H9 (cell line): ENCODE measurements at regions not wholly inside any gene's neighbourhood (a gene's known extent, or its start where the extent isn't known, plus 50 kb on each side); places are given as distances from the start of the nearest gene placed in this dataset.

ENCODE experiments used
- DNase-seq: peaks from one replicate; pipeline ENCODE4 v3.0.0-alpha.2; 2017
- H2AFZ ChIP-seq: one replicate; pipeline ENCODE4 v1.6.1; 2013; ENCODE audit warnings: mild to moderate bottlenecking, low read length, control low read depth, moderate library complexity
- H2AK5ac ChIP-seq: 2 replicates; pipeline ENCODE4 v1.6.1; 2013; ENCODE audit warnings: low read length, control low read depth, mixed read lengths; ENCODE audit not compliant: insufficient read length
- H2BK120ac ChIP-seq: one replicate; pipeline ENCODE4 v1.6.1; 2013; ENCODE audit warnings: low read depth, mild to moderate bottlenecking, low read length, control low read depth, inconsistent platforms; ENCODE audit not compliant: poor library complexity, severe bottlenecking
- H2BK12ac ChIP-seq: 2 replicates; pipeline ENCODE4 v1.6.1; 2013; ENCODE audit warnings: low read length, control low read depth, mixed read lengths, low read depth; ENCODE audit not compliant: insufficient read length
- H2BK15ac ChIP-seq: 2 replicates; pipeline ENCODE4 v1.6.1; 2013; ENCODE audit warnings: low read depth, low read length, control low read depth
- H2BK20ac ChIP-seq: one replicate; pipeline ENCODE4 v1.6.1; 2013; ENCODE audit warnings: low read depth, mild to moderate bottlenecking, low read length, control low read depth, inconsistent platforms; ENCODE audit not compliant: poor library complexity, severe bottlenecking
- H2BK5ac ChIP-seq: 2 replicates; pipeline ENCODE4 v1.6.1; 2013; ENCODE audit warnings: low read length, control low read depth, mixed read lengths; ENCODE audit not compliant: insufficient read length
- H3K14ac ChIP-seq: 2 replicates; pipeline ENCODE4 v1.6.1; 2013; ENCODE audit warnings: low read length, control low read depth; ENCODE audit not compliant: insufficient read depth
- H3K18ac ChIP-seq: 2 replicates; pipeline ENCODE4 v1.6.1; 2013; ENCODE audit warnings: low read depth, mild to moderate bottlenecking, mixed read lengths, low read length, control low read depth; ENCODE audit not compliant: insufficient read length
- H3K23ac ChIP-seq: 2 replicates; pipeline ENCODE4 v1.6.1; 2013; ENCODE audit warnings: low read length, control low read depth, mixed read lengths, low read depth; ENCODE audit not compliant: insufficient read length
- H3K23me2 ChIP-seq: 2 replicates; pipeline ENCODE4 v1.6.1; 2013; ENCODE audit warnings: low read depth, mild to moderate bottlenecking, mixed read lengths, low read length, control low read depth; ENCODE audit not compliant: insufficient read length, poor library complexity, severe bottlenecking
- H3K27ac ChIP-seq: 2 replicates; pipeline ENCODE4 v1.5.1; 2013; ENCODE audit warnings: low read length, control low read depth, mixed read lengths, low read depth; ENCODE audit not compliant: insufficient read length
- H3K27me3 ChIP-seq: 2 replicates; pipeline ENCODE4 v1.6.1; 2013; ENCODE audit warnings: low read length, control low read depth, inconsistent platforms; ENCODE audit not compliant: insufficient read depth
- H3K4ac ChIP-seq: 2 replicates; pipeline ENCODE4 v1.6.1; 2013; ENCODE audit warnings: low read depth, mild to moderate bottlenecking, control low read depth, inconsistent platforms, low read length, moderate library complexity
- H3K4me1 ChIP-seq: 2 replicates; pipeline ENCODE4 v1.6.1; 2013; ENCODE audit warnings: low read length, control low read depth, inconsistent platforms; ENCODE audit not compliant: insufficient read depth
- H3K4me2 ChIP-seq: 2 replicates; pipeline ENCODE4 v1.6.1; 2013; ENCODE audit warnings: low read length, control low read depth, mixed read lengths; ENCODE audit not compliant: insufficient read length, insufficient read depth
- H3K56ac ChIP-seq: 2 replicates; pipeline ENCODE4 v1.6.1; 2013; ENCODE audit warnings: low read depth, mild to moderate bottlenecking, mixed read lengths, low read length, control low read depth; ENCODE audit not compliant: insufficient read length
- H3K79me1 ChIP-seq: 2 replicates; pipeline ENCODE4 v1.6.1; 2013; ENCODE audit warnings: low read depth, mild to moderate bottlenecking, moderate library complexity, low read length, control low read depth, inconsistent platforms; ENCODE audit not compliant: insufficient read depth, poor library complexity, severe bottlenecking
- H3K79me2 ChIP-seq: 2 replicates; pipeline ENCODE4 v1.6.1; 2013; ENCODE audit warnings: low read length, control low read depth, inconsistent platforms; ENCODE audit not compliant: insufficient read depth
- H3K9ac ChIP-seq: 2 replicates; pipeline ENCODE4 v1.6.1; 2013; ENCODE audit warnings: low read length, control low read depth, mixed read lengths; ENCODE audit not compliant: insufficient read length; ENCODE audit errors: extremely low read depth
- H3K9me3 ChIP-seq: one replicate; pipeline ENCODE4 v1.6.1; 2013; ENCODE audit warnings: low read depth, low read length, inconsistent platforms; ENCODE audit not compliant: control insufficient read depth
- H3T11ph ChIP-seq: one replicate; pipeline ENCODE4 v1.6.1; 2013; ENCODE audit warnings: mild to moderate bottlenecking, low read length, control low read depth, inconsistent platforms
- H4K20me1 ChIP-seq: one replicate; pipeline ENCODE4 v1.6.1; 2013; ENCODE audit not compliant: control insufficient read depth, insufficient read length, insufficient read depth
- H4K5ac ChIP-seq: 2 replicates; pipeline ENCODE4 v1.6.1; 2013; ENCODE audit warnings: low read depth, mild to moderate bottlenecking, mixed read lengths, low read length, control low read depth; ENCODE audit not compliant: insufficient read length
- H4K8ac ChIP-seq: replicated peaks from 2 replicates; pipeline ENCODE4 v1.6.1; 2013; ENCODE audit warnings: low read length, control low read depth, mixed read lengths, low read depth; ENCODE audit not compliant: insufficient read length
- H4K91ac ChIP-seq: 2 replicates; pipeline ENCODE4 v1.6.1; 2013; ENCODE audit warnings: low read depth, mild to moderate bottlenecking, moderate library complexity, mixed read lengths, low read length, control low read depth; ENCODE audit not compliant: insufficient read length
- H3K27ac Mint-ChIP-seq, 3 experiments: 2 replicates in 2 of 3; 3 replicates in 1 of 3; pipeline ENCODE4 v1.8.0; 2020 to 2021; ENCODE audit warnings: mixed read lengths in 3 of 3, mild to moderate bottlenecking in 1 of 3, moderate library complexity in 1 of 3
- H3K27me3 Mint-ChIP-seq: 2 replicates; pipeline ENCODE4 v1.8.0; 2021; ENCODE audit warnings: low read depth, mild to moderate bottlenecking, moderate library complexity, mixed read lengths
- H3K36me3 Mint-ChIP-seq, 3 experiments: 2 replicates in 2 of 3; 3 replicates in 1 of 3; pipeline ENCODE4 v1.8.0; 2020 to 2021; ENCODE audit warnings: low read depth in 3 of 3, mixed read lengths in 3 of 3; ENCODE audit not compliant: insufficient read depth in 1 of 3
- H3K4me1 Mint-ChIP-seq, 2 experiments: 2 replicates each; pipeline ENCODE4 v1.8.0; 2020; ENCODE audit warnings: mixed read lengths in 2 of 2
- H3K4me3 Mint-ChIP-seq, 2 experiments: 2 replicates in 1 of 2; 3 replicates in 1 of 2; pipeline ENCODE4 v1.8.0; 2020 to 2021; ENCODE audit warnings: mild to moderate bottlenecking in 2 of 2, mixed read lengths in 2 of 2, moderate library complexity in 1 of 2
- H3K9me3 Mint-ChIP-seq, 2 experiments: 2 replicates in 1 of 2; 3 replicates in 1 of 2; pipeline ENCODE4 v1.8.0; 2020; ENCODE audit warnings: mild to moderate bottlenecking in 2 of 2, mixed read lengths in 2 of 2, moderate library complexity in 1 of 2
- CTCF ChIP-seq: fragments of 200-600 bp; sonication (generic); conservative IDR thresholded peaks from 3 replicates; pipeline ENCODE4 v1.8.0; 2021; ENCODE audit warnings: antibody characterized with exemption, mild to moderate bottlenecking
- WGBS: extraction: QIAGEN DNeasy Blood & Tissue Kit; methylation state at CpG from one replicate; pipeline ENCODE4 v1.1.7; 2013; ENCODE audit warnings: missing lambda C conversion rate, low lambda C conversion rate, mixed read lengths; ENCODE audit not compliant: insufficient read length; ENCODE audit errors: extremely low coverage; 5-methylcytosine and 5-hydroxymethylcytosine counted together

- no peak overlapping the region for H3K27ac ChIP-seq
- H3T11ph ChIP-seq, result no peak overlapping the region
- no peak overlapping the region for H3K18ac ChIP-seq
- no peaks in the 10 kb centered on the region for H3K79me1 ChIP-seq
- no peak for DNase-seq
- Mint-ChIP-seq H3K4me1 (peaks cover 10% of the 10 kb centered on the region in 2 experiments), H3K4me3 (no peak overlapping the region), H3K27me3 (no peaks in the 10 kb centered on the region), H3K36me3 (peaks cover 0 to 9% (median 0%) of the 10 kb centered on the region in 3 experiments; a peak in 3 of 7 replicates), H3K27ac (no peak overlapping the region), H3K9me3 (peaks cover 5 to 11% of the 10 kb centered on the region in 2 experiments; a peak in 4 of 5 replicates)
- no peak overlapping the region for H2BK12ac ChIP-seq
- no peak overlapping the region for H2AK5ac ChIP-seq
- H3K23me2 ChIP-seq, result no peaks in the 10 kb centered on the region
- no peak overlapping the region for H3K4me2 ChIP-seq
- H3K27me3 ChIP-seq, result no peaks in the 10 kb centered on the region
- no peak overlapping the region for H3K9ac ChIP-seq
- no peaks in the 10 kb centered on the region for H3K9me3 ChIP-seq
- no peak for TF ChIP-seq CTCF
- no peak overlapping the region for H2BK20ac ChIP-seq
- H4K8ac ChIP-seq, result no peak overlapping the region
- no peaks in the 10 kb centered on the region for H3K4me1 ChIP-seq
- H2AFZ ChIP-seq, result no peak overlapping the region
- no CpG with 5 or more reads among the region's 4 CpGs for WGBS
- no peak overlapping the region for H2BK15ac ChIP-seq
- no peak overlapping the region for H2BK5ac ChIP-seq
- no peaks in the 10 kb centered on the region for H4K20me1 ChIP-seq
- no peak overlapping the region for H4K5ac ChIP-seq
- H3K14ac ChIP-seq, result no peak overlapping the region
- no peak overlapping the region for H3K56ac ChIP-seq
- no peak overlapping the region for H3K23ac ChIP-seq
- H4K91ac ChIP-seq, result no peak overlapping the region
- no peak overlapping the region for H3K4ac ChIP-seq
- H2BK120ac ChIP-seq, result no peak overlapping the region
- H3K79me2 ChIP-seq, result no peaks in the 10 kb centered on the region
Measured at GRCh38 chr7:80374321-80374720, 137.5 kb downstream of the GNAT3 start.
